Right lobe of liver (tissue), 4 donors: ENCODE measurements at regions not wholly inside any gene's neighbourhood (a gene's known extent, or its start where the extent isn't known, plus 50 kb on each side); places are given as distances from the start of the nearest gene placed in this dataset.
"Not testable (repeated sequence)": the region's sequence is repeated elsewhere in the genome, so short reads cannot be mapped to it uniquely, and the experiment has no call there.

ENCODE experiments used
- POLR2A ChIP-seq: fragments of 450-650 bp; IDR thresholded peaks from one replicate; pipeline ENCODE4 v1.6.1; 2017; ENCODE audit warnings: antibody characterized with exemption, mild to moderate bottlenecking
- TF ChIP-seq, protein P1 (sequence below), 4 donors: fragments of 200-600 bp in 3 of 4; fragments of 450-650 bp in 1 of 4; IDR thresholded peaks; one replicate each; pipeline versions ENCODE4 v1.5.1 to v1.8.0; 2016 to 2022; ENCODE audit warnings: antibody characterized with exemption in 4 of 4, mild to moderate bottlenecking in 2 of 4
- donor health status: DM: no; HTN: no; CAD: no.
- donor health status: DM: no; HTN: no; CAD: no.
- donor health status: DM: no; HTN: yes; CAD: no.

DNA sequence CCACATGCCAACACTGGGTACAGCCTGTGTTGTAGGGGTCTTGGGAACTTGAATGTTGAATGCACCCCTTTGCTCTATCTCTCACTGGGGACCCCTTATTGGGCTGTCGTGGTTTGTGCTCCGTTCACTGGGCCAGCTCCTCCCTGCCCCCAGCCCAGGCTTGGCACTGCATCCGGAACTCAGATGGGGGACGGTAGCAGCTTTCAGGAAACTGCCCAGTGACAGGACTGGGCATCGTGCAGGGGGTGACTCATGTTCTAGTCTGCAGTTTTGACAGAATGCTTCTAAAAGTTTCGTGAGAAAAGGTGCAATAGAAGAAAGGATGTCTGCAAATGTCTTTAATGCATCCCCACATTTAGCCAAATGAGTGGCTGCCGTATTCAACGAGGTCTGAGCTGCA, 162.0 kb downstream of the TRIM43 start:
- not testable (repeated sequence) for TF ChIP-seq POLR2A
- TF ChIP-seq, protein P1, sequence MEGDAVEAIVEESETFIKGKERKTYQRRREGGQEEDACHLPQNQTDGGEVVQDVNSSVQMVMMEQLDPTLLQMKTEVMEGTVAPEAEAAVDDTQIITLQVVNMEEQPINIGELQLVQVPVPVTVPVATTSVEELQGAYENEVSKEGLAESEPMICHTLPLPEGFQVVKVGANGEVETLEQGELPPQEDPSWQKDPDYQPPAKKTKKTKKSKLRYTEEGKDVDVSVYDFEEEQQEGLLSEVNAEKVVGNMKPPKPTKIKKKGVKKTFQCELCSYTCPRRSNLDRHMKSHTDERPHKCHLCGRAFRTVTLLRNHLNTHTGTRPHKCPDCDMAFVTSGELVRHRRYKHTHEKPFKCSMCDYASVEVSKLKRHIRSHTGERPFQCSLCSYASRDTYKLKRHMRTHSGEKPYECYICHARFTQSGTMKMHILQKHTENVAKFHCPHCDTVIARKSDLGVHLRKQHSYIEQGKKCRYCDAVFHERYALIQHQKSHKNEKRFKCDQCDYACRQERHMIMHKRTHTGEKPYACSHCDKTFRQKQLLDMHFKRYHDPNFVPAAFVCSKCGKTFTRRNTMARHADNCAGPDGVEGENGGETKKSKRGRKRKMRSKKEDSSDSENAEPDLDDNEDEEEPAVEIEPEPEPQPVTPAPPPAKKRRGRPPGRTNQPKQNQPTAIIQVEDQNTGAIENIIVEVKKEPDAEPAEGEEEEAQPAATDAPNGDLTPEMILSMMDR (IDR thresholded peaks at IDR 0.05): not testable (repeated sequence)
